ENCODE measurements at regions not wholly inside any gene's neighbourhood (a gene's known extent, or its start where the extent isn't known, plus 50 kb on each side); places are given as distances from the start of the nearest gene placed in this dataset.

DNA sequence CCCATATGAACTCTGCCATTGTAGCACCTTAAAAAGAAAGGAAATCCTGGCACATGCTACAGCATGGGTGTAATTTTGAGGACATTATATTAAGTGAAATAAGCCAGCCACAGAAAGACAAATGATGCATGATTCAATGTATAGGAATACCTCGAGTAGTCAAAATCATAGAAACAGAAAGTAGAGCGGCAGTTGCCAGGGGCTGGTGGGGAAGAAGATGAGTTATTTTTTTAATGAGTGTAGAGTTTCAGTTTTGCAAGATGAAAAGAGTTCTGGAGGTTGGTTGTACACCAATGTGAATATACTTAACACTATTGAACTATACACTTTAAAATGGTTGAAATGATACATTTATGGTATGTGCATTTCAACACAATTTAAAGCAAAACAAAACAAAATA is 133.0 kb downstream of the ZDHHC21 start:
- intact Hi-C loops (cut with DNase I), result no loop called here
- no peaks in the 10 kb centered on the region for H3K36me3 ChIP-seq (ENCODE audit: insufficient read depth in 1 of 2, low read depth in 1 of 2)
- ATAC-seq, result no peak

DNA sequence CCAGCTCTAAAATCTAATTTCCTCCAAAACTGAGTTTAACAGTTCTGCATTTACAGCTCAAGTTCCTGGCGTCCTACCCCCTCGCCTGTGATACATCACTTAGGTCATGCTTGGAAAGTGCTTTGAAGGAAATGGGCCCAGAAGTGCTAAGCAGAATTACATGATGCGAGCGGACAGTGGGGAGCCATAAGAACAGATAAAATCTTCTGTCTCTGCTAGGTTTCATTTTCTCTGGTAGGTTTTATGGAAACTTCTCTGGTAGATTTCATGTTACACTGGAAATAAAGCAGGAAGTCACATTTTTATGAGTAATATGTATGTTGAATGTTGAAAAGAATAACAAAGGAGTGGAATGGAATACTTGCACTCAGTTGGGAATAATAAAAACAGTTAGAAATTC is 138.3 kb downstream of the ZDHHC21 start:
- Histone ChIP-seq H3K4me1 (no peaks in the 10 kb centered on the region), H3K9me3 (no peaks in the 10 kb centered on the region), H3K36me3 (ENCODE audit: insufficient read depth in 1 of 2, low read depth in 1 of 2) (no peaks in the 10 kb centered on the region), H3K27ac (no peak overlapping the region), H3K27me3 (ENCODE audit: insufficient read depth in 3 of 3, low read length in 2 of 3) (no peaks in the 10 kb centered on the region), H3K4me3 (no peak overlapping the region)
- no peak for DNase-seq
- 65 to 70% (median 69%) methylated on average over 4 of the region's 4 CpGs for WGBS, 3 donors
- intact Hi-C loops (cut with DNase I), result no loop called here
- TF ChIP-seq, protein P1, sequence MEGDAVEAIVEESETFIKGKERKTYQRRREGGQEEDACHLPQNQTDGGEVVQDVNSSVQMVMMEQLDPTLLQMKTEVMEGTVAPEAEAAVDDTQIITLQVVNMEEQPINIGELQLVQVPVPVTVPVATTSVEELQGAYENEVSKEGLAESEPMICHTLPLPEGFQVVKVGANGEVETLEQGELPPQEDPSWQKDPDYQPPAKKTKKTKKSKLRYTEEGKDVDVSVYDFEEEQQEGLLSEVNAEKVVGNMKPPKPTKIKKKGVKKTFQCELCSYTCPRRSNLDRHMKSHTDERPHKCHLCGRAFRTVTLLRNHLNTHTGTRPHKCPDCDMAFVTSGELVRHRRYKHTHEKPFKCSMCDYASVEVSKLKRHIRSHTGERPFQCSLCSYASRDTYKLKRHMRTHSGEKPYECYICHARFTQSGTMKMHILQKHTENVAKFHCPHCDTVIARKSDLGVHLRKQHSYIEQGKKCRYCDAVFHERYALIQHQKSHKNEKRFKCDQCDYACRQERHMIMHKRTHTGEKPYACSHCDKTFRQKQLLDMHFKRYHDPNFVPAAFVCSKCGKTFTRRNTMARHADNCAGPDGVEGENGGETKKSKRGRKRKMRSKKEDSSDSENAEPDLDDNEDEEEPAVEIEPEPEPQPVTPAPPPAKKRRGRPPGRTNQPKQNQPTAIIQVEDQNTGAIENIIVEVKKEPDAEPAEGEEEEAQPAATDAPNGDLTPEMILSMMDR (IDR thresholded peaks at IDR 0.05), result no peak
- no peak for ATAC-seq

More for the DNA sequence above, 133.0 kb downstream of the ZDHHC21 start:
- Histone ChIP-seq H3K27me3 (ENCODE audit: insufficient read depth in 3 of 3, low read length in 2 of 3) (no peaks in the 10 kb centered on the region), H3K27ac (no peak overlapping the region), H3K9me3 (no peaks in the 10 kb centered on the region), H3K4me1 (no peaks in the 10 kb centered on the region), H3K4me3 (no peak overlapping the region)
- 85 to 95% (median 86%) methylated on average over 2 of the region's 2 CpGs for WGBS, 3 donors
- no peak for DNase-seq
- TF ChIP-seq, protein P1 (IDR thresholded peaks at IDR 0.05), result no peak

DNA sequence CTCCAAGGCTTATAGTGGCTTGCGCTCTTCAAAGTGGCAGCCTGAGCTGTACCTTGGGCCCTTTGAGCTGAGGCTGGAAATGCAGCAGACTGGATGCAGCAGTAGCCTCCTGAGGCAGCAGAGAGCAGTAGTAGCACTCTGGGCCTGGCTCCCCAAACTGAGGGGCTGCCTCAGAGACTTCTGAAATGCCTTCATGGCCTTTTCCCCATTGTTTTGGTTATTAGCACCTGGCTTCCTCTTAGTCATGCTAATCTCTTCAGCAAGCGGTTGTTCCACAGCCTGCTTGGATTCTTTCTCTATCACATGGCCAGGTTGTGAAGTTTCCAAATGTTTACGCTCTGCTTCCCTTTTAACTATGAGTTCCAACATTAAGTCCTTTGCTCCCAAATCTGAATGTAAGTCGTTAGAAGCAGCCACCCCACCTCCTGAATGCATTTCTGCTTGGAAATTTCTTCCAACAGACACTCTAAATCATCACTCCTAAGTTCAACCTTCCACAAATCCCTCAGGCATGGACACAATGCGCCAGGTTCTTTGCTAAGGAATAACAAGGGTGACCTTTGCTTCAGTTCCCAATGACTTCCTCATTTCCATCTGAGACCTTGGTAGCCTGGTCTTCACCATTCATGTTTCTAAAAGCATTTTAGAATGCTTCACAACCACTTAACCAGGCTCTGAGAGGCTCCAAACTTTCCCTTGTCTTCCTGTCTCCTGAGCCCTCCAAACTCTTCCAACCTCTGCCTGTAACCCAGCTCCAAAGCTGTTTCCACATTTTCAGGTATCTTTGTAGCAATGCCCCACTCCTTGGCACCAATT is 145.8 kb downstream of the ZDHHC21 start:
- WGBS, 3 donors, result 67 to 74% (median 71%) methylated on average over 5 of the region's 5 CpGs
- Histone ChIP-seq H3K4me3 (no peak overlapping the region), H3K36me3 (ENCODE audit: insufficient read depth in 1 of 2, low read depth in 1 of 2) (no peaks in the 10 kb centered on the region), H3K9me3 (no peaks in the 10 kb centered on the region), H3K27ac (no peak overlapping the region), H3K4me1 (no peaks in the 10 kb centered on the region), H3K27me3 (ENCODE audit: insufficient read depth in 3 of 3, low read length in 2 of 3) (no peaks in the 10 kb centered on the region)
- intact Hi-C loops (cut with DNase I), result no loop called here
- TF ChIP-seq, protein P1 (IDR thresholded peaks at IDR 0.05), result no peak
- DNase-seq (no peak), ATAC-seq (no peak)

DNA sequence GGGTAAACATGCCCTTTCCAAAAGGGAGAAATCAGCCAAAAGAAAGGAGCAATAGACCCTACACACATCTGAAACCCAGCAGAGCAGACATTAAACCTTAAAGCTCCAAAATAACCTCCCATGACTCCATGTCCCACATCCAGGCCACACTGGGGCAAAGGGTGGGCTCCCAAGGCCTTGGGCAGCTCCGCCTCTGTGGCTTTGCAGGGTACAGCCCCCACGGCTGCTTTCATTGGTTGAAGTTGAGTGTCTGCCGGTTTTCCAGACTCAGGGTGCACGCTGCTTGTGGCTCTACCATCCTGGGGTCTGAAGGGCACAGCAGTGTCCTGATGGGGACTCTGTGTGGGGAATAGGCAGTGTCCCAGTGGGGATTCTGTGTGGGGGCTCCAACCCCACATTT is 146.5 kb downstream of the ZDHHC21 start:
- ATAC-seq, result no peak
- WGBS, 3 donors, result 96 to 100% (median 96%) methylated on average over 4 of the region's 4 CpGs
- no peak overlapping the region for H3K27ac ChIP-seq
- no peaks in the 10 kb centered on the region for H3K27me3 ChIP-seq (ENCODE audit: insufficient read depth in 3 of 3, low read length in 2 of 3)
- no peak overlapping the region for H3K4me3 ChIP-seq
- H3K36me3 ChIP-seq (ENCODE audit: insufficient read depth in 1 of 2, low read depth in 1 of 2), result no peaks in the 10 kb centered on the region
- no peaks in the 10 kb centered on the region for H3K9me3 ChIP-seq
- no peaks in the 10 kb centered on the region for H3K4me1 ChIP-seq
- TF ChIP-seq, protein P1 (IDR thresholded peaks at IDR 0.05), result no peak
- DNase-seq, result no peak
- intact Hi-C loops (cut with DNase I), result no loop called here

DNA sequence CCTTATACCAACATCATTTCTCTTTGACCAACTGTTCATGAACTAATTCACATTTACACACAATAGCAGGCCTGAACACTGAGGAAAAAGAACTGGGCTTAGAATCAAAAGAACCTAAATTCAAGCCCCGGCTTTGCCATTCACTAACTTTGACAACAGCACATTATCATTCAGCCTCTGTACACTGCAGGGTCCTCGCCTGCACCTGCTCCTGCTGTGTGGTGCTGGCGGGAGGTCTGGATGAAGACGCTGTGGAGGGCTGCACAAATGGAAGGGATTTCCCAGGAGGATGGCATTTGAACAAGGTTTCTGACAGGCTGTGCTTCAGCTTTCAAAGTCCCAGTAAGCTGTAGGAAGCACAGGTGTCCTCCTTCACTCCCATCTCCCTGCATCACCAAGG is 151.2 kb downstream of the ZDHHC21 start:
- ATAC-seq, result no peak
- intact Hi-C loops (cut with DNase I), result no loop called here
- no peaks in the 10 kb centered on the region for H3K4me1 ChIP-seq
- no peaks in the 10 kb centered on the region for H3K27me3 ChIP-seq (ENCODE audit: insufficient read depth in 3 of 3, low read length in 2 of 3)
- WGBS, 3 donors, result 65 to 78% (median 66%) methylated on average over 4 of the region's 4 CpGs
- no peak overlapping the region for H3K4me3 ChIP-seq
- H3K27ac ChIP-seq, result no peak overlapping the region
- DNase-seq, result no peak
- no peaks in the 10 kb centered on the region for H3K9me3 ChIP-seq
- TF ChIP-seq, protein P1 (IDR thresholded peaks at IDR 0.05), result no peak
- H3K36me3 ChIP-seq (ENCODE audit: insufficient read depth in 1 of 2, low read depth in 1 of 2), result no peaks in the 10 kb centered on the region

Data from psoas muscle (tissue), 7 donors.